ENCODE measurements at regions not wholly inside any gene's neighbourhood (a gene's known extent, or its start where the extent isn't known, plus 50 kb on each side); places are given as distances from the start of the nearest gene placed in this dataset.

DNA sequence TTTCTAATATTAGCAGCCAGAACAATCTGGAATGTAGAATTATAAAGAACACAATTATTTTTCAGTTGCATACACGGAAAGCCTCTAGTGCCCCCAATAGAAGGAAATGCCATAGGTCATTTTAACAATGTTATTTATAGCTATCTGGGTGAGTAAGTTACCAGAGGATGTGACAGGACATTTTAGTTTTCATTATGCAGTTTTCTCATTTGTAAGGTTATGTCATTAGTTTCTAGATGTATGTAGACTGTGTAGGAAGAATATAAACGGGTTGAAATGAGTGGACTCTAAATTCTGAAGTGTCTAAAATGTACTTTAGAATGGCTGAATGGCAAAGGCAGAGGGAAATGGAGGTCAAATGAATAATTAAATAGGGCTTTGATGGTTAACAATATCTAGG lies 213.3 kb downstream of the DTHD1 start:
- Mint-ChIP-seq H3K4me1 (no peaks in the 10 kb centered on the region), H3K36me3 (ENCODE audit: low read depth) (no peaks in the 10 kb centered on the region), H3K27ac (no peak overlapping the region), H3K27me3 (no peaks in the 10 kb centered on the region), H3K9me3 (no peaks in the 10 kb centered on the region), H3K4me3 (no peak overlapping the region)
- ChIA-PET POLR2A (no interaction called here), CTCF (no interaction called here)
- intact Hi-C loops (cut with micrococcal nuclease) = no loop called here
- ATAC-seq (ENCODE audit: low read depth) = no peak
- TF ChIP-seq CTCF (IDR thresholded peaks at IDR 0.05) = no peak
- no peak for DNase-seq

- CTCF ChIA-PET = no interaction called here
- H3K36me3 Mint-ChIP-seq (ENCODE audit: low read depth) = no peaks in the 10 kb centered on the region
- TF ChIP-seq CTCF (IDR thresholded peaks at IDR 0.05) = no peak
- no peak overlapping the region for H3K4me3 Mint-ChIP-seq
- H3K9me3 Mint-ChIP-seq = no peaks in the 10 kb centered on the region
- intact Hi-C loops (cut with micrococcal nuclease) = no loop called here
- DNase-seq (no peak), ATAC-seq (ENCODE audit: low read depth) (no peak)
- POLR2A ChIA-PET = no interaction called here
- H3K4me1 Mint-ChIP-seq = no peaks in the 10 kb centered on the region
- no peak overlapping the region for H3K27ac Mint-ChIP-seq
- H3K27me3 Mint-ChIP-seq = no peaks in the 10 kb centered on the region
Observed at GRCh38 chr4:36502350-36502749, 220.9 kb downstream of the DTHD1 start.

- Mint-ChIP-seq H3K4me1 (no peaks in the 10 kb centered on the region), H3K4me3 (no peak overlapping the region), H3K27me3 (no peaks in the 10 kb centered on the region), H3K27ac (no peak overlapping the region), H3K36me3 (ENCODE audit: low read depth) (no peaks in the 10 kb centered on the region), H3K9me3 (peaks cover 3% of the 10 kb centered on the region)
- DNase-seq = no peak
- POLR2A ChIA-PET = no interaction called here
- intact Hi-C loops (cut with micrococcal nuclease) = no loop called here
- CTCF ChIA-PET = no interaction called here
- ATAC-seq (ENCODE audit: low read depth) = no peak
- no peak for TF ChIP-seq CTCF (IDR thresholded peaks at IDR 0.05)
Observed at GRCh38 chr4:36508394-36508793, 227.0 kb downstream of the DTHD1 start.

DNA sequence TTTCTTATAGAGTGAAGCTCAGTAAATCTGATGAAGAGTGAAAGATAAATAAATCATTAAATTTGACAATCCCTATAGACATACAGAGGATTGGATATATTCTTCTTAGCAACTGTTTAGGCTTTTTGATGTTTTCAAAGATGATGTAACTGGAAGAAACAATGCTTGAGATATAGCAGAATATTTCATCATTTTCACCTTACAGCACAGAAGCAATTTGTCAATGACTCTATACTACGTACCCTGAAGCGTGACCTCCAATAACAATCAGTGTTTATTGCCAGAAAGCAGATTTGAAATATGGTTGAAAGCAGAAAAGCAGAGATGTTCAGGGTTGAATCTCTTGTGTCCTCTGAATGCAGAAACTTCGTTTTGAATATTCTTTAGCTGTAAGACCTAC lies 228.4 kb downstream of the DTHD1 start:
- Mint-ChIP-seq H3K4me1 (no peaks in the 10 kb centered on the region), H3K27me3 (no peaks in the 10 kb centered on the region), H3K9me3 (peaks cover 3% of the 10 kb centered on the region), H3K36me3 (ENCODE audit: low read depth) (no peaks in the 10 kb centered on the region), H3K27ac (no peak overlapping the region), H3K4me3 (no peak overlapping the region)
- ChIA-PET CTCF (no interaction called here), POLR2A (no interaction called here)
- intact Hi-C loops (cut with micrococcal nuclease) = no loop called here
- DNase-seq (no peak), ATAC-seq (ENCODE audit: low read depth) (no peak)
- TF ChIP-seq CTCF (IDR thresholded peaks at IDR 0.05) = no peak

DNA sequence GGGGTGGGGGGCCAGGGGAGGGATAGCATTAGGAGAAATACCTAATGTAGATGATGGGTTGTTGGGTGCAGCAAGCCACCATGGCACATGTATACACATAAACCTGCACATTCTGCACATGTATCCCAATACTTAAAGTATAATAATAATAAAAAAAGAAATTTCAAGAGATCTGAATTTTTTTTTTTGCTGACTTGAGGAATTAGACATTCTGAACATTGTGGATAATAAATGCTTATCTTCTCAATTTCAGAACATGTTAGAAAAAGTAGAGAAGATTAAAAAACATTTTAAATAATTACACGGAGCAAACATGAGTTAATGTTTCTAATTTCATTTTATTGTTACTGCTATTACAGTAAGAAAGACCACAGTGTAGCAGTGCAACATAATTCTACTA lies 230.4 kb downstream of the DTHD1 start:
- no peak for TF ChIP-seq CTCF (IDR thresholded peaks at IDR 0.05)
- Mint-ChIP-seq H3K9me3 (peaks cover 3% of the 10 kb centered on the region), H3K27me3 (no peaks in the 10 kb centered on the region), H3K4me3 (no peak overlapping the region), H3K36me3 (ENCODE audit: low read depth) (no peaks in the 10 kb centered on the region), H3K4me1 (no peaks in the 10 kb centered on the region), H3K27ac (no peak overlapping the region)
- ChIA-PET POLR2A (no interaction called here), CTCF (no interaction called here)
- intact Hi-C loops (cut with micrococcal nuclease) = no loop called here
- no peak for DNase-seq
- no peak for ATAC-seq (ENCODE audit: low read depth)

All from activated B cell treated with CpG ODN at 0.5 μM for 24 hours (primary cell).